Stomach (tissue), 8 donors: ENCODE measurements at regions not wholly inside any gene's neighbourhood (a gene's known extent, or its start where the extent isn't known, plus 50 kb on each side); places are given as distances from the start of the nearest gene placed in this dataset.

ENCODE experiments used
- DNase-seq, 2 donors: peaks; one replicate each; pipeline versions ENCODE4 v3.0.0 to v3.0.0-alpha.2; 2013 to 2019
- H3K27ac ChIP-seq, 5 donors: fragments of 200-600 bp in 4 of 5; sonication (generic) in 4 of 5; one replicate each; pipeline ENCODE4 v1.5.1; 2013 to 2019; ENCODE audit warnings: mild to moderate bottlenecking in 1 of 5, moderate library complexity in 1 of 5
- H3K27me3 ChIP-seq, 3 donors: fragments of 200-600 bp; sonication (generic); one replicate each; pipeline ENCODE4 v1.5.1; 2017 to 2019; ENCODE audit warnings: mixed run types in 1 of 3
- H3K36me3 ChIP-seq, 4 donors: fragments of 200-600 bp; sonication (generic); 1 replicate in 3 of 4; 2 replicates in 1 of 4; pipeline ENCODE4 v1.5.1; 2016 to 2019
- H3K4me1 ChIP-seq, 4 donors: fragments of 200-600 bp; sonication (generic); one replicate each; pipeline ENCODE4 v1.5.1; 2016 to 2019
- H3K4me3 ChIP-seq, 4 donors: fragments of 200-600 bp; sonication (generic) in 3 of 4; one replicate each; pipeline ENCODE4 v1.5.1; 2016 to 2019; ENCODE audit warnings: mild to moderate bottlenecking in 1 of 4
- H3K9me3 ChIP-seq, 4 donors: fragments of 200-600 bp; sonication (generic); one replicate each; pipeline ENCODE4 v1.5.1; 2016 to 2019
- CTCF ChIP-seq, 7 experiments: fragments of 450-650 bp in 4 of 7; fragments of 200-600 bp in 3 of 7; sonication (generic) in 3 of 7; IDR thresholded peaks; one replicate each; pipeline ENCODE4 v1.5.1; 2016 to 2019; ENCODE audit warnings: antibody characterized with exemption in 7 of 7, control low read depth in 2 of 7, mild to moderate bottlenecking in 1 of 7
- EP300 ChIP-seq: sonication (generic); formaldehyde crosslinking; IDR thresholded peaks from one replicate; pipeline ENCODE4 v1.6.1; 2017; ENCODE audit warnings: antibody characterized with exemption
- POLR2A ChIP-seq, 4 donors: fragments of 450-650 bp; IDR thresholded peaks; one replicate each; pipeline ENCODE4 v1.6.1; 2016; ENCODE audit warnings: antibody characterized with exemption in 4 of 4, control low read depth in 2 of 4, mild to moderate bottlenecking in 1 of 4, moderate library complexity in 1 of 4
- POLR2AphosphoS5 ChIP-seq, 3 donors: sonication (generic); formaldehyde crosslinking; IDR thresholded peaks; one replicate each; pipeline ENCODE4 v1.6.1; 2016; ENCODE audit warnings: antibody characterized with exemption in 3 of 3
- WGBS, 5 donors: extraction: QIAGEN DNeasy Blood & Tissue Kit in 3 of 5; methylation state at CpG; one replicate each; pipeline versions ENCODE4 v1.1.5 to v1.1.7; 2013 to 2018; 5-methylcytosine and 5-hydroxymethylcytosine counted together
- intact Hi-C: fragments of 100-400 bp; cut with DNase I; formaldehyde crosslinking; loops from one replicate; pipeline ENCODE4 v1.15.1; 2023; ENCODE audit warnings: low total_unique reads
- donor health status: healthy with polysubstance abuse.
- donor health status: Bipolar disorder and iron deficiency.
- donor health status: healthy.

- Histone ChIP-seq H3K4me1 (no peaks in the 10 kb centered on the region), H3K4me3 (no peak overlapping the region), H3K27me3 (no peaks in the 10 kb centered on the region), H3K9me3 (no peaks in the 10 kb centered on the region), H3K36me3 (no peaks in the 10 kb centered on the region), H3K27ac (no peak overlapping the region)
- no peak for DNase-seq
- TF ChIP-seq POLR2A (IDR thresholded peaks at IDR 0.05), result no peak
- no peak for TF ChIP-seq EP300
- TF ChIP-seq CTCF (IDR thresholded peaks at IDR 0.05), result no peak
- no peak for TF ChIP-seq POLR2AphosphoS5 (IDR thresholded peaks at IDR 0.05)
- intact Hi-C loops, result no loop called here
These were observed 393.5 kb upstream of the PITX2 start for GRCh38 chr4:111016416-111016815.

- intact Hi-C loops, result no loop called here
- WGBS, 5 donors, result 29 to 45% (median 41%) methylated on average over 4 of the region's 4 CpGs
- H3K9me3 ChIP-seq, result no peaks in the 10 kb centered on the region
- no peak overlapping the region for H3K4me3 ChIP-seq
- H3K27ac ChIP-seq, result no peak overlapping the region
- H3K27me3 ChIP-seq, result no peaks in the 10 kb centered on the region
- no peaks in the 10 kb centered on the region for H3K4me1 ChIP-seq
- no peaks in the 10 kb centered on the region for H3K36me3 ChIP-seq
- TF ChIP-seq CTCF (IDR thresholded peaks at IDR 0.05) (no peak), POLR2AphosphoS5 (IDR thresholded peaks at IDR 0.05) (no peak), POLR2A (IDR thresholded peaks at IDR 0.05) (no peak), EP300 (no peak)
- no peak for DNase-seq
These were observed 395.3 kb upstream of the PITX2 start for GRCh38 chr4:111018216-111018615.

GRCh38 chr4:111020476-111020875, 397.6 kb upstream of the PITX2 start:
- no peaks in the 10 kb centered on the region for H3K4me1 ChIP-seq
- no peaks in the 10 kb centered on the region for H3K36me3 ChIP-seq
- H3K27me3 ChIP-seq, result no peaks in the 10 kb centered on the region
- no peaks in the 10 kb centered on the region for H3K9me3 ChIP-seq
- DNase-seq, result no peak
- no peak overlapping the region for H3K27ac ChIP-seq
- no peak overlapping the region for H3K4me3 ChIP-seq
- intact Hi-C loops, result no loop called here
- TF ChIP-seq CTCF (IDR thresholded peaks at IDR 0.05) (no peak), EP300 (no peak), POLR2AphosphoS5 (IDR thresholded peaks at IDR 0.05) (no peak), POLR2A (IDR thresholded peaks at IDR 0.05) (no peak)
- 60 to 78% (median 71%) methylated on average over 1 of the region's 1 CpG for whole genome bisulfite sequencing, 5 donors

GRCh38 chr4:111020961-111021360, 398.1 kb upstream of the PITX2 start:
- DNase-seq, result no peak
- Histone ChIP-seq H3K4me1 (no peaks in the 10 kb centered on the region), H3K36me3 (no peaks in the 10 kb centered on the region), H3K27me3 (no peaks in the 10 kb centered on the region), H3K27ac (no peak overlapping the region), H3K4me3 (no peak overlapping the region), H3K9me3 (no peaks in the 10 kb centered on the region)
- TF ChIP-seq EP300, result no peak
- intact Hi-C loops, result no loop called here
- WGBS, 5 donors, result 12 to 21% (median 18%) methylated on average over 2 of the region's 2 CpGs

GRCh38 chr4:111022758-111023157, 399.9 kb upstream of the PITX2 start:
- 89 to 97% (median 91%) methylated on average over 1 of the region's 1 CpG for WGBS, 5 donors
- no peaks in the 10 kb centered on the region for H3K27me3 ChIP-seq
- no peaks in the 10 kb centered on the region for H3K9me3 ChIP-seq
- H3K4me3 ChIP-seq, result no peak overlapping the region
- H3K4me1 ChIP-seq, result no peaks in the 10 kb centered on the region
- DNase-seq, result no peak
- TF ChIP-seq EP300, result no peak
- TF ChIP-seq POLR2A (IDR thresholded peaks at IDR 0.05), result no peak
- no peak for TF ChIP-seq POLR2AphosphoS5 (IDR thresholded peaks at IDR 0.05)
- TF ChIP-seq CTCF (IDR thresholded peaks at IDR 0.05), result no peak
- no peaks in the 10 kb centered on the region for H3K36me3 ChIP-seq
- intact Hi-C loops, result no loop called here
- no peak overlapping the region for H3K27ac ChIP-seq
